K562 (cell line): ENCODE measurements at regions not wholly inside any gene's neighbourhood (a gene's known extent, or its start where the extent isn't known, plus 50 kb on each side); places are given as distances from the start of the nearest gene placed in this dataset.

Experiments
- ATAC-seq: fragments of 200-7000 bp; cut with Tn5 transposase; 3 replicates; pipeline ENCODE4 v1.9.1; 2020; ENCODE audit warnings: moderate library complexity
- BruUV-seq: library from RNA; stranded (reverse); fragments of 400-500 nt; replicated peaks from 2 replicates; lab custom pipeline; 2021; lab: Mats Ljungman, UMichigan
- CTCF ChIA-PET: fragments of 300-600 bp; formaldehyde crosslinking; extraction: SDS; loops from one replicate; lab custom pipeline; 2021; ENCODE audit warnings: low intra/inter-chr PET ratio; lab: Yijun Ruan, JAX
- POLR2A ChIA-PET: fragments of 300-600, 350-650 bp; sonication (Branson Sonifier 250); formaldehyde crosslinking; extraction: SDS; loops from one replicate; lab custom pipeline; 2021; ENCODE audit warnings: antibody characterized with exemption, inconsistent platforms; lab: Yijun Ruan, JAX
- DNase-seq, 4 experiments: peaks; one replicate each; pipeline versions ENCODE4 v3.0.0 to v3.0.0-alpha.2; 2011 to 2018; ENCODE audit warnings: low spot score in 3 of 4, mixed read lengths in 3 of 4; ENCODE audit errors: extremely low read depth in 1 of 4
- FAIRE-seq: peaks from 2 replicates; lab custom pipeline; 2011; peaks lifted over from hg19 to GRCh38; lab: Jason Lieb, UNC
- H2AFZ ChIP-seq: 2 replicates; pipeline ENCODE4 v1.6.0; 2011; ENCODE audit warnings: low read depth, low read length, control low read depth, inconsistent platforms
- H3K27ac ChIP-seq: fragments of 200-600 bp; 3 replicates; pipeline ENCODE4 v1.8.0; 2011; ENCODE audit warnings: low read depth, mild to moderate bottlenecking, control low read depth, inconsistent platforms, low read length, moderate library complexity, mixed read lengths; ENCODE audit errors: extremely low read depth
- H3K27me3 ChIP-seq, 2 experiments: fragments of 300-600 bp in 1 of 2; 2 replicates in 1 of 2; 3 replicates in 1 of 2; pipeline versions ENCODE4 v1.6.0 to v1.8.0; 2011; ENCODE audit warnings: inconsistent platforms in 2 of 2, low read length in 2 of 2, mild to moderate bottlenecking in 1 of 2, mixed read lengths in 1 of 2, moderate library complexity in 1 of 2; ENCODE audit not compliant: control insufficient read depth in 2 of 2, insufficient read depth in 2 of 2
- H3K36me3 ChIP-seq: fragments of 300-600 bp; 3 replicates; pipeline ENCODE4 v1.8.0; 2011; ENCODE audit warnings: mild to moderate bottlenecking, low read length, inconsistent platforms; ENCODE audit not compliant: control insufficient read depth, insufficient read depth
- H3K4me1 ChIP-seq, 2 experiments: fragments of 200-600 bp in 1 of 2; replicated peaks in 1 of 2; 2 replicates in 1 of 2; 3 replicates in 1 of 2; pipeline versions ENCODE4 v1.5.1 to v1.8.0; 2011; ENCODE audit warnings: inconsistent platforms in 2 of 2, low read length in 2 of 2, mild to moderate bottlenecking in 1 of 2, mixed read lengths in 1 of 2, moderate library complexity in 1 of 2; ENCODE audit not compliant: control insufficient read depth in 2 of 2, insufficient read depth in 2 of 2
- H3K4me2 ChIP-seq: 2 replicates; pipeline ENCODE4 v1.6.1; 2011; ENCODE audit warnings: low read length, control low read depth, inconsistent platforms, mixed read lengths; ENCODE audit not compliant: insufficient read depth
- H3K4me3 ChIP-seq: fragments of 200-600 bp; sonication (generic), shearing (Covaris generic); 2 replicates; pipeline ENCODE4 v1.5.1; 2016; ENCODE audit warnings: control low read depth, inconsistent platforms
- H3K79me2 ChIP-seq: fragments of 200-600 bp; 3 replicates; pipeline ENCODE4 v1.8.0; 2011; ENCODE audit warnings: low read length, inconsistent platforms; ENCODE audit not compliant: control insufficient read depth, insufficient read depth
- H3K9ac ChIP-seq, 2 experiments: 2 replicates each; pipeline versions ENCODE4 v1.6.0 to v1.6.1; 2011; ENCODE audit warnings: low read depth in 2 of 2, low read length in 2 of 2, control low read depth in 1 of 2, inconsistent platforms in 1 of 2, mild to moderate bottlenecking in 1 of 2, mixed read lengths in 1 of 2; ENCODE audit not compliant: insufficient read depth in 1 of 2
- H3K9me1 ChIP-seq: one replicate; pipeline ENCODE4 v1.6.0; 2011; ENCODE audit warnings: inconsistent platforms, mild to moderate bottlenecking, low read length, moderate library complexity; ENCODE audit not compliant: control insufficient read depth, insufficient read depth
- H3K9me3 ChIP-seq: replicated peaks from 2 replicates; pipeline ENCODE4 v1.5.1; 2011; ENCODE audit warnings: low read depth, low read length, inconsistent platforms; ENCODE audit not compliant: control insufficient read depth, insufficient read depth
- H4K20me1 ChIP-seq: replicated peaks from 2 replicates; pipeline ENCODE4 v1.6.1; 2011; ENCODE audit warnings: low read length, inconsistent platforms, mixed read lengths; ENCODE audit not compliant: control insufficient read depth, insufficient read depth
- BCOR ChIP-seq: fragments of 450-650 bp; IDR thresholded peaks from 2 replicates; pipeline ENCODE4 v1.6.1; 2016
- C11orf30 ChIP-seq: fragments of 450-650 bp; IDR thresholded peaks from 2 replicates; pipeline ENCODE4 v1.6.1; 2016; ENCODE audit warnings: low read depth, mild to moderate bottlenecking
- CAMTA2 ChIP-seq: fragments of 250-450 bp; sonication (Bioruptor Pico); conservative IDR thresholded peaks from 2 replicates; pipeline ENCODE4 v1.5.1; 2022
- CCAR2 ChIP-seq: fragments of 200-400 bp; formaldehyde crosslinking; IDR thresholded peaks from 2 replicates; pipeline ENCODE4 v1.6.1; 2017; ENCODE audit warnings: mild to moderate bottlenecking, low read depth, low read length
- DACH1 ChIP-seq: fragments of 450-650 bp; IDR thresholded peaks from 2 replicates; pipeline ENCODE4 v1.6.1; 2018; ENCODE audit not compliant: partially characterized antibody
- ELF1 ChIP-seq: fragments of 200-800 bp; sonication (Bioruptor generic); IDR thresholded peaks from 2 replicates; pipeline ENCODE4 v1.6.1; 2016; ENCODE audit warnings: missing genetic modification characterization, missing compliant biosample characterization
- NR2F6 ChIP-seq: fragments of 450-650 bp; formaldehyde crosslinking; IDR thresholded peaks from 2 replicates; pipeline ENCODE4 v1.4.0; 2020; ENCODE audit warnings: mild to moderate bottlenecking
- NRF1 ChIP-seq, 2 experiments: fragments of 450-650 bp; IDR thresholded peaks in 1 of 2; conservative IDR thresholded peaks in 1 of 2; 2 replicates each; pipeline ENCODE4 v1.6.1; 2014; ENCODE audit warnings: mild to moderate bottlenecking in 2 of 2
- PHTF2 ChIP-seq: fragments of 250-450 bp; sonication (Bioruptor Pico); IDR thresholded peaks from 2 replicates; pipeline ENCODE4 v1.5.0; 2021; ENCODE audit warnings: mild to moderate bottlenecking
- RBM25 ChIP-seq: fragments of 200-400 bp; formaldehyde crosslinking; IDR thresholded peaks from 2 replicates; pipeline ENCODE4 v1.6.1; 2018; ENCODE audit warnings: low read length, low read depth, moderate library complexity; ENCODE audit not compliant: severe bottlenecking
- RBM34 ChIP-seq: fragments of 200-400 bp; formaldehyde crosslinking; IDR thresholded peaks from 2 replicates; pipeline ENCODE4 v1.6.1; 2018; ENCODE audit warnings: low read length, borderline replicate concordance; ENCODE audit not compliant: insufficient read depth
- SIRT6 ChIP-seq: IDR thresholded peaks from one replicate; pipeline ENCODE4 v1.6.1; 2012; ENCODE audit warnings: low read depth, mild to moderate bottlenecking, control low read depth, inconsistent platforms, low read length, moderate library complexity
- SREBF2 ChIP-seq: sonication (generic); formaldehyde crosslinking; IDR thresholded peaks from 2 replicates; pipeline ENCODE4 v1.4.0; 2020; ENCODE audit warnings: mild to moderate bottlenecking, missing genetic modification reagents
- TFAM ChIP-seq: fragments of 250-450 bp; sonication (Bioruptor Pico); conservative IDR thresholded peaks from 2 replicates; pipeline ENCODE4 v1.5.0; 2021; ENCODE audit warnings: mild to moderate bottlenecking, moderate library complexity
- ZBED1 ChIP-seq: IDR thresholded peaks from 2 replicates; pipeline ENCODE4 v1.6.1; 2014
- ZBTB8A ChIP-seq: fragments of 450-650 bp; IDR thresholded peaks from 2 replicates; pipeline ENCODE4 v1.6.1; 2018; ENCODE audit warnings: mild to moderate bottlenecking, moderate library complexity; ENCODE audit not compliant: partially characterized antibody
- ZNF445 ChIP-seq: fragments of 250-450 bp; sonication (Bioruptor Pico); IDR thresholded peaks from 2 replicates; pipeline ENCODE4 v1.4.0; 2020; ENCODE audit warnings: low read depth, mild to moderate bottlenecking, moderate library complexity
- ZNF699 ChIP-seq: fragments of 250-450 bp; sonication (Bioruptor Pico); IDR thresholded peaks from 2 replicates; pipeline ENCODE4 v1.8.0; 2021; ENCODE audit warnings: mild to moderate bottlenecking, moderate library complexity; ENCODE audit not compliant: insufficient replicate concordance
- WGBS: fragments of 100-300 bp; shearing (Covaris generic); methylation state at CpG from one replicate; pipeline ENCODE4 v1.1.6; 2016; ENCODE audit warnings: low coverage, mixed read lengths; ENCODE audit not compliant: insufficient coverage; ENCODE audit errors: missing lambda C conversion rate; 5-methylcytosine and 5-hydroxymethylcytosine counted together
- in situ Hi-C: fragments of 300-500 bp; cut with MboI; formaldehyde crosslinking; loops from 4 replicates; pipeline ENCODE4 v1.15.0; 2018; ENCODE audit warnings: inconsistent platforms, mixed read lengths
- intact Hi-C: fragments of 100-400 bp; cut with micrococcal nuclease; formaldehyde crosslinking; loops from 2 replicates; pipeline ENCODE4 v1.14.2; 2022
- TF ChIP-seq, protein P1 (sequence below): fragments of 450-650 bp; formaldehyde crosslinking; IDR thresholded peaks from 2 replicates; pipeline ENCODE4 v1.4.0; 2020; ENCODE audit warnings: mild to moderate bottlenecking, moderate library complexity

DNA sequence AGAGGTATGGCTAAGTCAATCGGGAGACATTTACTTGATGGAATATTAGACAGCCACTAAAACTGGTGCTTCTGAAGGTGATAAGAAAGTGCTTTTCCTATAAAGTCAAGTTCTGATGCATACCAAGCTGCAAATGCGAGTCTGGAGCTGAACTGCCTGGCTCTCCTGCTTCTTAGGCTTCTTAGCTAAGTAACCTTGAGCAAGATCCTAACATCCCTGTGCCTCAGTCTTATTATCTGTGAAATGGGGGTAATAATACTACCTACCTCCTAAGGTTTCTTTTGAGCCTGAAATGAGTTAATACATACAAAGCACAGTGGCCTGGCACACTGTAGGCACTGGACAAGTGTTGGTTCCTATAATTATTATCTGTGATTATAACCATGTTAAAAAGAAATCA lies 64.5 kb downstream of the ZIC5 start:
- intact Hi-C loops, result loop anchor here (2.0 kb wide), 1 partner anchor 328 kb away; no protein-coding TSS in a partner anchor
- DNase-seq (no peak), FAIRE-seq (no peak), ATAC-seq (no peak)
- ChIA-PET CTCF (no interaction called here), POLR2A (no interaction called here)
- Histone ChIP-seq H3K79me2 (no peaks in the 10 kb centered on the region), H3K9me1 (no peaks in the 10 kb centered on the region), H3K27me3 (peaks cover 0 to 8% of the 10 kb centered on the region in 2 experiments; a peak in 3 of 5 replicates), H3K9me3 (no peaks in the 10 kb centered on the region), H3K27ac (no peak overlapping the region), H3K4me2 (no peak overlapping the region), H3K9ac (no peak overlapping the region), H4K20me1 (no peaks in the 10 kb centered on the region), H3K4me3 (no peak overlapping the region), H3K36me3 (no peaks in the 10 kb centered on the region), H2AFZ (no peak overlapping the region), H3K4me1 (no peaks in the 10 kb centered on the region)
- no TSS peak for BruUV-seq
- in situ Hi-C loops, result loop anchor here (10.0 kb wide), 2 partner anchors 328 to 608 kb away; no protein-coding TSS in a partner anchor
- peak; percentile 60 for TF ChIP-seq RBM25
- no peak for TF ChIP-seq ZBED1
- TF ChIP-seq BCOR, result 0 out of 2 replicates have a peak, but pooled peaks have one; percentile 32
- 0% methylated on average over 2 of the region's 2 CpGs for WGBS

DNA sequence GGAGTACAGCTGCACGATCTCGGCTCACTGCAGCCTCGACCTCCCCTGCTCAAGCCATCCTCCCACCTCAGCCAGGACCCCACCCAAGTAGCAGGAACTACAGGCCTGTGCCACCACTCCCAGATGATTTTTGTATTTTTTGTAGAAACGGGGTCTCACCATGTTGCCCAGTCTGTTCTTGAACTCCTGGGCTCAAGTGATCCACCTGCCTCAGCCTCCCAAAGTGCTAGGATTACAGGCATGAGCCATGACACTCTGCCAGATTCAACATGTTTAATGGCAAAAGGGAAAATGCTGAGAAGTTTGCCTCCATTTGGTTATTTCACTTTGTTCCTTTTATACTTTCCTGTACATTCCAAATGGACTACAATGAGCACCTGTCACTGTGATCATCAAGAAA lies 65.8 kb downstream of the ZIC5 start:
- Histone ChIP-seq H3K4me3 (no peak overlapping the region), H3K36me3 (no peaks in the 10 kb centered on the region), H3K27ac (no peak overlapping the region), H2AFZ (no peak overlapping the region), H3K4me2 (no peak overlapping the region), H3K9me3 (no peaks in the 10 kb centered on the region), H3K27me3 (peaks cover 0 to 12% of the 10 kb centered on the region in 2 experiments; a peak in 2 of 5 replicates), H3K9me1 (no peaks in the 10 kb centered on the region), H3K79me2 (no peaks in the 10 kb centered on the region), H3K9ac (no peak overlapping the region), H3K4me1 (no peaks in the 10 kb centered on the region), H4K20me1 (no peaks in the 10 kb centered on the region)
- 11% methylated on average over 3 of the region's 4 CpGs for WGBS
- DNase-seq (no peak), FAIRE-seq (no peak), ATAC-seq (no peak)
- in situ Hi-C loops, result loop anchor here (10.0 kb wide), 2 partner anchors 329 to 609 kb away; no protein-coding TSS in a partner anchor
- CTCF ChIA-PET, result no interaction called here
- no TSS peak for BruUV-seq
- POLR2A ChIA-PET, result no interaction called here
- intact Hi-C loops, result loop anchor here (2.0 kb wide), 1 partner anchor 329 kb away; no protein-coding TSS in a partner anchor
- TF ChIP-seq NRF1 (conservative IDR thresholded peaks at IDR 0.05 in 1 of 2, IDR thresholded peaks at IDR 0.05 in 1 of 2) (no peak), PHTF2 (CRISPR knock-in tag) (no peak), ZNF445 (CRISPR knock-in tag) (no peak), NR2F6 (CRISPR knock-in tag) (no peak), ELF1 (tag) (no peak), CCAR2 (no peak), CAMTA2 (no peak), RBM34 (no peak), ZBTB8A (no peak), SREBF2 (CRISPR knock-in tag) (no peak), C11orf30 (no peak), DACH1 (no peak), SIRT6 (no peak), ZNF699 (no peak), TFAM (CRISPR knock-in tag) (no peak)
- TF ChIP-seq, protein P1, sequence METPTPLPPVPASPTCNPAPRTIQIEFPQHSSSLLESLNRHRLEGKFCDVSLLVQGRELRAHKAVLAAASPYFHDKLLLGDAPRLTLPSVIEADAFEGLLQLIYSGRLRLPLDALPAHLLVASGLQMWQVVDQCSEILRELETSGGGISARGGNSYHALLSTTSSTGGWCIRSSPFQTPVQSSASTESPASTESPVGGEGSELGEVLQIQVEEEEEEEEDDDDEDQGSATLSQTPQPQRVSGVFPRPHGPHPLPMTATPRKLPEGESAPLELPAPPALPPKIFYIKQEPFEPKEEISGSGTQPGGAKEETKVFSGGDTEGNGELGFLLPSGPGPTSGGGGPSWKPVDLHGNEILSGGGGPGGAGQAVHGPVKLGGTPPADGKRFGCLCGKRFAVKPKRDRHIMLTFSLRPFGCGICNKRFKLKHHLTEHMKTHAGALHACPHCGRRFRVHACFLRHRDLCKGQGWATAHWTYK, result no peak
